H1 (cell line): ENCODE measurements at regions not wholly inside any gene's neighbourhood (a gene's known extent, or its start where the extent isn't known, plus 50 kb on each side); places are given as distances from the start of the nearest gene placed in this dataset.
A peak's percentile ranks its signal among the peaks of the same experiment; 100 is the strongest.
"Not testable (repeated sequence)": the region's sequence is repeated elsewhere in the genome, so short reads cannot be mapped to it uniquely, and the experiment has no call there.

Source experiments
- CTCF ChIA-PET: fragments of 300-600 bp; sonication (Branson Sonifier 250); formaldehyde crosslinking; loops from one replicate; lab custom pipeline; 2021; ENCODE audit not compliant: partially characterized antibody; lab: Charles Lee
- POLR2A ChIA-PET: fragments of 300-600 bp; sonication (Branson Sonifier 250); formaldehyde crosslinking; loops from one replicate; lab custom pipeline; 2021; ENCODE audit warnings: inconsistent platforms; ENCODE audit not compliant: partially characterized antibody; lab: Charles Lee
- DNase-seq, 2 experiments: peaks; one replicate each; pipeline versions ENCODE4 v3.0.0 to v3.0.0-alpha.2; 2010 to 2022; ENCODE audit warnings: low spot score in 2 of 2, low read depth in 1 of 2, mixed read lengths in 1 of 2
- FAIRE-seq: peaks from 2 replicates; lab custom pipeline; 2011; peaks lifted over from hg19 to GRCh38; lab: Jason Lieb, UNC
- H2AFZ ChIP-seq: 2 replicates; pipeline ENCODE4 v1.8.1; 2012; ENCODE audit warnings: low read length, inconsistent platforms
- H2AK5ac ChIP-seq: 2 replicates; pipeline ENCODE4 v1.6.1; 2013; ENCODE audit warnings: low read depth, low read length
- H2BK120ac ChIP-seq: replicated peaks from 2 replicates; pipeline ENCODE3; 2013; ENCODE audit warnings: low read depth, low read length, inconsistent platforms
- H2BK12ac ChIP-seq: 2 replicates; pipeline ENCODE4 v1.6.1; 2013; ENCODE audit warnings: low read depth, low read length
- H2BK15ac ChIP-seq: 2 replicates; pipeline ENCODE4 v1.6.1; 2013; ENCODE audit warnings: low read length
- H2BK20ac ChIP-seq: 2 replicates; pipeline ENCODE4 v1.6.1; 2013; ENCODE audit warnings: low read length
- H2BK5ac ChIP-seq: 2 replicates; pipeline ENCODE4 v1.6.1; 2013; ENCODE audit warnings: low read depth, low read length
- H3K14ac ChIP-seq: 2 replicates; pipeline ENCODE4 v1.6.1; 2013; ENCODE audit warnings: inconsistent platforms; ENCODE audit not compliant: insufficient read length
- H3K18ac ChIP-seq: 2 replicates; pipeline ENCODE4 v1.6.1; 2013; ENCODE audit warnings: low read length; ENCODE audit errors: extremely low read depth
- H3K23ac ChIP-seq: 2 replicates; pipeline ENCODE4 v1.6.1; 2013; ENCODE audit warnings: inconsistent platforms; ENCODE audit not compliant: insufficient read length
- H3K23me2 ChIP-seq: 2 replicates; pipeline ENCODE4 v1.6.1; 2013; ENCODE audit warnings: low read depth, low read length
- H3K27ac ChIP-seq: 2 replicates; pipeline ENCODE4 v1.6.1; 2011; ENCODE audit warnings: low read depth, low read length, inconsistent platforms
- H3K27me3 ChIP-seq, 4 experiments: replicated peaks in 1 of 4; 1 replicate in 1 of 4; 2 replicates in 3 of 4; pipeline versions ENCODE4 v1.6.1 to v1.8.1; 2011 to 2013; ENCODE audit warnings: low read length in 3 of 4, mild to moderate bottlenecking in 3 of 4, inconsistent platforms in 2 of 4, mixed read lengths in 2 of 4, moderate library complexity in 1 of 4; ENCODE audit not compliant: control insufficient read depth in 3 of 4, insufficient read depth in 3 of 4; ENCODE audit errors: extremely low read depth in 1 of 4
- H3K36me3 ChIP-seq, 4 experiments: 2 replicates each; pipeline versions ENCODE4 v1.6.1 to v1.8.1; 2011 to 2013; ENCODE audit warnings: mild to moderate bottlenecking in 4 of 4, low read length in 3 of 4, moderate library complexity in 2 of 4, control low read depth in 1 of 4, inconsistent platforms in 1 of 4; ENCODE audit not compliant: insufficient read depth in 4 of 4, control insufficient read depth in 2 of 4
- H3K4ac ChIP-seq: replicated peaks from 2 replicates; pipeline ENCODE3; 2013; ENCODE audit warnings: low read length, low read depth, mixed read lengths, inconsistent platforms; ENCODE audit not compliant: insufficient read length
- H3K4me1 ChIP-seq, 4 experiments: replicated peaks in 1 of 4; 1 replicate in 1 of 4; 2 replicates in 3 of 4; pipeline versions ENCODE4 v1.6.1 to v1.8.1; 2011 to 2013; ENCODE audit warnings: low read length in 3 of 4, inconsistent platforms in 2 of 4, mixed read lengths in 1 of 4; ENCODE audit not compliant: insufficient read depth in 4 of 4, control insufficient read depth in 3 of 4
- H3K4me2 ChIP-seq, 2 experiments: 2 replicates each; pipeline versions ENCODE4 v1.6.1 to v1.8.1; 2011 to 2013; ENCODE audit warnings: low read depth in 2 of 2, low read length in 2 of 2, control low read depth in 1 of 2, inconsistent platforms in 1 of 2, mild to moderate bottlenecking in 1 of 2; ENCODE audit not compliant: insufficient read depth in 1 of 2
- H3K4me3 ChIP-seq, 4 experiments: fragments of 200-600, 300-600 bp in 1 of 4; sonication (generic), shearing (Covaris generic), sonication (Bioruptor Twin) in 1 of 4; 2 replicates each; pipeline versions ENCODE4 v1.5.1 to v1.8.1; 2011 to 2016; ENCODE audit warnings: low read length in 4 of 4, low read depth in 3 of 4, control low read depth in 2 of 4, inconsistent platforms in 2 of 4, mild to moderate bottlenecking in 2 of 4, mixed read lengths in 1 of 4, moderate library complexity in 1 of 4; ENCODE audit not compliant: insufficient read depth in 2 of 4; ENCODE audit errors: extremely low read depth in 1 of 4
- H3K56ac ChIP-seq: replicated peaks from 2 replicates; pipeline ENCODE3; 2013; ENCODE audit warnings: low read depth, mild to moderate bottlenecking, mixed read lengths, low read length, inconsistent platforms; ENCODE audit not compliant: insufficient read length
- H3K79me1 ChIP-seq: 2 replicates; pipeline ENCODE4 v1.6.1; 2013; ENCODE audit warnings: low read depth, low read length, control low read depth
- H3K79me2 ChIP-seq, 2 experiments: 2 replicates each; pipeline versions ENCODE4 v1.6.1 to v1.8.1; 2012 to 2013; ENCODE audit warnings: low read length in 2 of 2, mild to moderate bottlenecking in 2 of 2, inconsistent platforms in 1 of 2; ENCODE audit not compliant: insufficient read depth in 2 of 2, control insufficient read depth in 1 of 2
- H3K9ac ChIP-seq, 4 experiments: replicated peaks in 1 of 4; 1 replicate in 1 of 4; 2 replicates in 3 of 4; pipeline versions ENCODE4 v1.6.1 to v1.8.1; 2011 to 2013; ENCODE audit warnings: low read depth in 3 of 4, low read length in 3 of 4, control low read depth in 2 of 4, mild to moderate bottlenecking in 2 of 4, moderate library complexity in 2 of 4, inconsistent platforms in 1 of 4; ENCODE audit errors: extremely low read depth in 1 of 4
- H3K9me3 ChIP-seq, 2 experiments: 2 replicates each; pipeline versions ENCODE4 v1.6.1 to v1.8.1; 2012 to 2013; ENCODE audit warnings: mild to moderate bottlenecking in 2 of 2, moderate library complexity in 2 of 2, control low read depth in 1 of 2, inconsistent platforms in 1 of 2, low read depth in 1 of 2, low read length in 1 of 2, mixed read lengths in 1 of 2; ENCODE audit not compliant: insufficient read depth in 2 of 2
- H4K20me1 ChIP-seq, 2 experiments: replicated peaks in 1 of 2; 2 replicates each; pipeline versions ENCODE3 to v1.8.1; 2011 to 2013; ENCODE audit warnings: inconsistent platforms in 2 of 2, low read length in 2 of 2, mild to moderate bottlenecking in 1 of 2; ENCODE audit not compliant: insufficient read depth in 2 of 2, control insufficient read depth in 1 of 2
- H4K5ac ChIP-seq: 2 replicates; pipeline ENCODE4 v1.6.1; 2013; ENCODE audit warnings: low read length, low read depth, mixed read lengths, inconsistent platforms; ENCODE audit not compliant: insufficient read length
- H4K8ac ChIP-seq: 2 replicates; pipeline ENCODE4 v1.8.0; 2013; ENCODE audit warnings: mild to moderate bottlenecking, moderate library complexity, low read length, inconsistent platforms; ENCODE audit not compliant: insufficient read depth; ENCODE audit errors: extremely low read depth
- H4K91ac ChIP-seq: replicated peaks from 2 replicates; pipeline ENCODE3; 2013; ENCODE audit warnings: low read length, mixed read lengths, inconsistent platforms; ENCODE audit not compliant: insufficient read length
- WGBS, 2 experiments: shearing (Covaris generic) in 1 of 2; methylation state at CpG; one replicate each; pipeline versions ENCODE4 v1.1.6 to v1.1.7; 2013 to 2015; ENCODE audit warnings: low lambda C conversion rate in 2 of 2, mixed read lengths in 2 of 2, inconsistent platforms in 1 of 2, low coverage in 1 of 2, missing lambda C conversion rate in 1 of 2; ENCODE audit not compliant: insufficient replicate concordance in 2 of 2, insufficient coverage in 1 of 2, insufficient read length in 1 of 2; ENCODE audit errors: extremely low coverage in 1 of 2, missing lambda C conversion rate in 1 of 2; 5-methylcytosine and 5-hydroxymethylcytosine counted together

DNA sequence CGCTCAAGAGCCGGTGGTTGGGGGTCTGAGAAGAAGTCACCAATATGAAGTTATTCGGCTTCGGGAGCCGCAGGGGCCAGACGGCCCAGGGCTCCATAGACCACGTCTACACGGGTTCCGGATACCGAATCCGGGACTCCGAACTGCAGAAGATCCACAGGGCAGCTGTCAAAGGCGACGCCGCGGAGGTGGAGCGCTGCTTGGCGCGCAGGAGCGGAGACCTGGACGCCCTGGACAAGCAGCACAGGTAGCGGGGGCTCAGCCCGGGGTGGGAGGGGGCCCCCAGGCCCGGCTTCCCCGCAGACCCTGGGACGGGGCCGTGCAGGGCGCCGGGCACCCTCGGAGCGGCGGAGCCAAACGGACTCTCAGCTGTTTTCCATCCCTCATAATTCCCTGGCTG is 867.9 kb downstream of the SPATA31A1 start:
- H3K23me2 ChIP-seq, H3K18ac ChIP-seq, FAIRE-seq, H3K4ac ChIP-seq, CTCF ChIA-PET, H4K8ac ChIP-seq, H3K4me1 ChIP-seq, H2BK15ac ChIP-seq, POLR2A ChIA-PET, H4K20me1 ChIP-seq, H2BK20ac ChIP-seq, H3K9me3 ChIP-seq, H3K36me3 ChIP-seq, H3K9ac ChIP-seq, H3K56ac ChIP-seq, H3K27ac ChIP-seq, H2BK120ac ChIP-seq, H4K91ac ChIP-seq, H2AK5ac ChIP-seq, H3K79me1 ChIP-seq, H4K5ac ChIP-seq, H3K4me3 ChIP-seq, H2AFZ ChIP-seq, H3K27me3 ChIP-seq, H2BK12ac ChIP-seq, H3K14ac ChIP-seq, H3K4me2 ChIP-seq, H3K23ac ChIP-seq, H3K79me2 ChIP-seq, H2BK5ac ChIP-seq: not testable (repeated sequence)
- WGBS, 2 experiments = 2% methylated on average over 6 of the region's 33 CpGs; no CpG with 5 or more reads in 1 of the 2 experiments
- peak in 1 of 2 experiments; percentile 47 for DNase-seq
